ENCODE measurements at regions not wholly inside any gene's neighbourhood (a gene's known extent, or its start where the extent isn't known, plus 50 kb on each side); places are given as distances from the start of the nearest gene placed in this dataset.

DNA sequence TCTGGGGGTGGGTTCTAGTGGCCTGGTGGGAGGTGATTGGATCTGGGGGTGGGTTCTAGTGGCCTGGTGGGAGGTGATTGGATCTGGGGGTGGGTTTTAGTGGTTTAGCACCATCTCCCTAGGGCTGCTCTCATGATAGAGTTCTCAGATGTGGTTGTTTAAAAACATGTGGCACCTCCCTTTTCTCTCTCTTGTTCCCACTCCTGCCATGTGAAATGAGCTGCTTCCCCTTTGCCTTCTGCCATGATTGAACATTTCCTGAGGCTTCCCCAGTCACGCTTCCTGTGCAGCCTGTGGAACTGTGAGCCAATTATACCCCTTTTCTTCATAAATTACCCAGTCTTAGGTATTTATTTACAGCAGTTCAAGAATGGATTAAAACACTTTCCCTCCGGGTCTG, 327.3 kb upstream of the AJAP1 start:
- H3K9me1 ChIP-seq (ENCODE audit: insufficient read depth, low read length) = no peaks in the 10 kb centered on the region
- no peaks in the 10 kb centered on the region for H3K27me3 ChIP-seq (ENCODE audit: control insufficient read depth, insufficient read depth, low read length)
- H3K14ac ChIP-seq (replicated peaks; ENCODE audit: low read depth, low read length) = no peak overlapping the region
- H2AFZ ChIP-seq (replicated peaks; ENCODE audit: low read length, poor library complexity) = no peak overlapping the region
- no TSS peak for BruUV-seq (replicated peaks)
- ChIA-PET POLR2A (ENCODE audit: unreplicated experiment) (no interaction called here), CTCF (no interaction called here)
- no peak overlapping the region for H2BK5ac ChIP-seq (ENCODE audit: low read depth, low read length, poor library complexity, severe bottlenecking)
- no peak overlapping the region for H3K4me3 ChIP-seq (ENCODE audit: insufficient read depth, low read depth, low read length)
- H3K79me1 ChIP-seq (ENCODE audit: low read depth in 1 of 2, low read length in 2 of 2) = no peaks in the 10 kb centered on the region
- no peak overlapping the region for H3K56ac ChIP-seq (ENCODE audit: extremely low read depth, insufficient read depth, low read length)
- ATAC-seq (ENCODE audit: low read depth) (no peak), DNase-seq (no peak)
- intact Hi-C loops (cut with micrococcal nuclease) (no loop called here), dilution Hi-C loops (cut with HindIII; ENCODE audit: low sequenced_read_pairs, unreplicated experiment) (no loop called here), in situ Hi-C loops (cut with MboI; ENCODE audit: low sequenced_read_pairs) (no loop called here)
- no peak overlapping the region for H2BK20ac ChIP-seq (ENCODE audit: low read depth, low read length)
- no peak overlapping the region for H3K4me2 ChIP-seq (ENCODE audit: low read depth, low read length)
- no peak overlapping the region for H3K4ac ChIP-seq (ENCODE audit: low read depth, low read length)
- no peak overlapping the region for H3K27ac ChIP-seq (ENCODE audit: insufficient read depth, low read length)
- H3K4me1 ChIP-seq (ENCODE audit: control insufficient read depth, insufficient read depth, low read length) = no peaks in the 10 kb centered on the region
- H3K9me3 ChIP-seq (ENCODE audit: control insufficient read depth, insufficient read depth, low read length) = peaks cover 60% of the 10 kb centered on the region
- H3K36me3 ChIP-seq (ENCODE audit: control insufficient read depth, insufficient read depth, low read length) = no peaks in the 10 kb centered on the region
- no peak overlapping the region for H3K9ac ChIP-seq (ENCODE audit: low read depth, low read length)
- no peak overlapping the region for H2AK9ac ChIP-seq (replicated peaks; ENCODE audit: low read depth, low read length, poor library complexity)
- WGBS, 2 experiments (ENCODE audit: extremely low coverage in 2 of 2, insufficient read length in 1 of 2) = no CpG with 5 or more reads among the region's 2 CpGs
- no peak overlapping the region for H4K91ac ChIP-seq (ENCODE audit: insufficient read depth, low read depth, low read length)
- no peak overlapping the region for H4K8ac ChIP-seq (ENCODE audit: low read depth in 2 of 2, low read length in 2 of 2)
- H3K23ac ChIP-seq (ENCODE audit: low read depth, low read length) = no peak overlapping the region
- no peak overlapping the region for H2BK120ac ChIP-seq (ENCODE audit: low read depth, low read length)
- H2BK15ac ChIP-seq (ENCODE audit: low read depth, low read length) = no peak overlapping the region
- no peak overlapping the region for H3K18ac ChIP-seq (ENCODE audit: low read depth, low read length)
- no peak overlapping the region for H2AK5ac ChIP-seq (ENCODE audit: low read depth, low read length)
- TF ChIP-seq BHLHE40 (IDR thresholded peaks at IDR 0.05; ENCODE audit: low read depth, low read length) = no peak
- TF ChIP-seq SMC3 (IDR thresholded peaks at IDR 0.05; ENCODE audit: low read depth, low read length) = no peak
- H4K20me1 ChIP-seq (ENCODE audit: insufficient read depth, low read length) = no peaks in the 10 kb centered on the region
- H4K5ac ChIP-seq (ENCODE audit: low read depth, low read length) = no peak overlapping the region
